Mucosa of rectum (tissue), 2 donors: ENCODE measurements at regions not wholly inside any gene's neighbourhood (a gene's known extent, or its start where the extent isn't known, plus 50 kb on each side); places are given as distances from the start of the nearest gene placed in this dataset.

Source experiments
- H3K27ac ChIP-seq, 2 donors: one replicate each; pipeline ENCODE4 v1.7.0; 2013; ENCODE audit warnings: inconsistent platforms in 2 of 2, low read depth in 2 of 2, low read length in 2 of 2
- H3K27me3 ChIP-seq, 2 donors: one replicate each; pipeline ENCODE4 v1.7.0; 2013; ENCODE audit warnings: low read length in 2 of 2; ENCODE audit not compliant: control insufficient read depth in 2 of 2, insufficient read depth in 2 of 2
- H3K36me3 ChIP-seq, 2 donors: one replicate each; pipeline ENCODE4 v1.7.0; 2013; ENCODE audit warnings: low read length in 2 of 2; ENCODE audit not compliant: control insufficient read depth in 2 of 2, insufficient read depth in 2 of 2
- H3K4me1 ChIP-seq, 2 donors: one replicate each; pipeline ENCODE4 v1.7.0; 2013; ENCODE audit warnings: low read length in 2 of 2, mild to moderate bottlenecking in 1 of 2; ENCODE audit not compliant: control insufficient read depth in 2 of 2, insufficient read depth in 2 of 2
- H3K4me3 ChIP-seq, 2 donors: one replicate each; pipeline ENCODE4 v1.7.0; 2013; ENCODE audit warnings: low read length in 2 of 2
- H3K9ac ChIP-seq, 2 donors: one replicate each; pipeline ENCODE4 v1.7.0; 2013; ENCODE audit warnings: low read length in 2 of 2, low read depth in 1 of 2, mild to moderate bottlenecking in 1 of 2
- H3K9me3 ChIP-seq, 2 donors: one replicate each; pipeline ENCODE4 v1.7.0; 2013; ENCODE audit warnings: low read length in 2 of 2; ENCODE audit not compliant: control insufficient read depth in 2 of 2
- donor health status: healthy.
- donor health status: Normal muscosa, but diverticular disease.

- Histone ChIP-seq H3K27me3 (no peaks in the 10 kb centered on the region), H3K36me3 (no peaks in the 10 kb centered on the region), H3K4me3 (no peak overlapping the region), H3K27ac (no peak overlapping the region), H3K9ac (no peak overlapping the region), H3K9me3 (no peaks in the 10 kb centered on the region), H3K4me1 (no peaks in the 10 kb centered on the region)
Measured at GRCh38 chr2:189249901-189250300, 70.3 kb upstream of the COL5A2 start.

- Histone ChIP-seq H3K27me3 (no peaks in the 10 kb centered on the region), H3K9me3 (no peaks in the 10 kb centered on the region), H3K9ac (no peak overlapping the region), H3K4me1 (no peaks in the 10 kb centered on the region), H3K4me3 (no peak overlapping the region), H3K27ac (no peak overlapping the region), H3K36me3 (no peaks in the 10 kb centered on the region)
Measured at GRCh38 chr2:189252991-189253675, 73.6 kb upstream of the COL5A2 start.

- Histone ChIP-seq H3K27ac (no peak overlapping the region), H3K4me3 (no peak overlapping the region)
Measured at GRCh38 chr2:189253836-189254235, 74.3 kb upstream of the COL5A2 start.

GRCh38 chr2:189254268-189254883 lies 74.8 kb upstream of the COL5A2 start:
- Histone ChIP-seq H3K27ac (no peak overlapping the region), H3K4me1 (no peaks in the 10 kb centered on the region), H3K4me3 (no peak overlapping the region), H3K9me3 (no peaks in the 10 kb centered on the region), H3K9ac (no peak overlapping the region), H3K27me3 (no peaks in the 10 kb centered on the region), H3K36me3 (no peaks in the 10 kb centered on the region)

More at GRCh38 chr2:189253836-189254235, 74.3 kb upstream of the COL5A2 start:
- Histone ChIP-seq H3K9ac (no peak overlapping the region), H3K27me3 (no peaks in the 10 kb centered on the region), H3K36me3 (no peaks in the 10 kb centered on the region), H3K9me3 (no peaks in the 10 kb centered on the region), H3K4me1 (no peaks in the 10 kb centered on the region)

GRCh38 chr2:189255711-189256110 lies 76.2 kb upstream of the COL5A2 start:
- Histone ChIP-seq H3K27me3 (no peaks in the 10 kb centered on the region), H3K4me3 (no peak overlapping the region), H3K9me3 (no peaks in the 10 kb centered on the region), H3K4me1 (no peaks in the 10 kb centered on the region), H3K36me3 (no peaks in the 10 kb centered on the region), H3K9ac (no peak overlapping the region), H3K27ac (no peak overlapping the region)

- Histone ChIP-seq H3K27ac (no peak overlapping the region), H3K9ac (no peak overlapping the region), H3K4me1 (no peaks in the 10 kb centered on the region), H3K27me3 (no peaks in the 10 kb centered on the region), H3K4me3 (no peak overlapping the region), H3K9me3 (no peaks in the 10 kb centered on the region), H3K36me3 (no peaks in the 10 kb centered on the region)
Measured at GRCh38 chr2:189258616-189259365, 79.2 kb upstream of the COL5A2 start.

- no peaks in the 10 kb centered on the region for H3K27me3 ChIP-seq
- no peaks in the 10 kb centered on the region for H3K9me3 ChIP-seq
- H3K4me3 ChIP-seq = no peak overlapping the region
- H3K9ac ChIP-seq = no peak overlapping the region
- H3K36me3 ChIP-seq = no peaks in the 10 kb centered on the region
- H3K4me1 ChIP-seq = no peaks in the 10 kb centered on the region
- H3K27ac ChIP-seq = no peak overlapping the region
Measured at GRCh38 chr2:189260361-189260814, 80.8 kb upstream of the COL5A2 start.

- no peak overlapping the region for H3K4me3 ChIP-seq
- H3K9me3 ChIP-seq = no peaks in the 10 kb centered on the region
- H3K4me1 ChIP-seq = no peaks in the 10 kb centered on the region
- no peak overlapping the region for H3K9ac ChIP-seq
- no peaks in the 10 kb centered on the region for H3K36me3 ChIP-seq
- no peaks in the 10 kb centered on the region for H3K27me3 ChIP-seq
- H3K27ac ChIP-seq = no peak overlapping the region
Measured at GRCh38 chr2:189261431-189261841, 81.9 kb upstream of the COL5A2 start.

GRCh38 chr2:189261916-189262315 lies 82.4 kb upstream of the COL5A2 start:
- H3K4me3 ChIP-seq = no peak overlapping the region
- H3K9ac ChIP-seq = no peak overlapping the region
- no peaks in the 10 kb centered on the region for H3K27me3 ChIP-seq
- no peak overlapping the region for H3K27ac ChIP-seq
- H3K9me3 ChIP-seq = no peaks in the 10 kb centered on the region
- H3K4me1 ChIP-seq = no peaks in the 10 kb centered on the region
- H3K36me3 ChIP-seq = no peaks in the 10 kb centered on the region

GRCh38 chr2:189265696-189266320 lies 86.2 kb upstream of the COL5A2 start:
- no peaks in the 10 kb centered on the region for H3K9me3 ChIP-seq
- no peak overlapping the region for H3K4me3 ChIP-seq
- no peak overlapping the region for H3K9ac ChIP-seq
- H3K27me3 ChIP-seq = no peaks in the 10 kb centered on the region
- H3K27ac ChIP-seq = no peak overlapping the region
- no peaks in the 10 kb centered on the region for H3K4me1 ChIP-seq
- H3K36me3 ChIP-seq = no peaks in the 10 kb centered on the region
